SK-N-MC (cell line): ENCODE measurements at regions not wholly inside any gene's neighbourhood (a gene's known extent, or its start where the extent isn't known, plus 50 kb on each side); places are given as distances from the start of the nearest gene placed in this dataset.

Source experiments
- EZH2 ChIP-seq: fragments of 200-600 bp; sonication (generic); IDR thresholded peaks from one replicate; pipeline ENCODE4 v1.6.1; 2017; ENCODE audit warnings: antibody characterized with exemption
- POLR2AphosphoS5 ChIP-seq: IDR thresholded peaks from 2 replicates; pipeline ENCODE4 v1.6.1; 2012; ENCODE audit warnings: mild to moderate bottlenecking, low read depth, low read length, borderline replicate concordance

DNA sequence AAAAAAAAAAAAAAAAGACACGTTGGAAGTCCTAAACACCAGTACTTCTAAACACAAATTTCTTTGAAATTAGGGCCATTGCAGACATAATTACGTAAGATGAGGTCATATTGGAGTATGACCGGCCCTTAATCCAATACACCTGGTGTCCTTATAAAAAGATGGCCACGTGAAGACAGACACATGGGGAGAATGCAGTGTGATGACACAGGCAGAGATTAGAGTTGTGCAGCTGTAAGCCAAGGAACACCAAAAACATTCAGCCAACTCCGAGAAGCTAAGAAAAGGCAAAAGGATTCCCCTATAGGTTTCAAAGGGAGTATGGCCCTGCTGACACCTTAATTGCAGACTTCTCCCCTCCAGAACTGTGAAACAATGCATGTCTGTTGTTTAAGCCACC lies 379.0 kb upstream of the PDZRN3 start:
- no peak for TF ChIP-seq POLR2AphosphoS5
- no peak for TF ChIP-seq EZH2
